ENCODE measurements at regions not wholly inside any gene's neighbourhood (a gene's known extent, or its start where the extent isn't known, plus 50 kb on each side); places are given as distances from the start of the nearest gene placed in this dataset.

DNA sequence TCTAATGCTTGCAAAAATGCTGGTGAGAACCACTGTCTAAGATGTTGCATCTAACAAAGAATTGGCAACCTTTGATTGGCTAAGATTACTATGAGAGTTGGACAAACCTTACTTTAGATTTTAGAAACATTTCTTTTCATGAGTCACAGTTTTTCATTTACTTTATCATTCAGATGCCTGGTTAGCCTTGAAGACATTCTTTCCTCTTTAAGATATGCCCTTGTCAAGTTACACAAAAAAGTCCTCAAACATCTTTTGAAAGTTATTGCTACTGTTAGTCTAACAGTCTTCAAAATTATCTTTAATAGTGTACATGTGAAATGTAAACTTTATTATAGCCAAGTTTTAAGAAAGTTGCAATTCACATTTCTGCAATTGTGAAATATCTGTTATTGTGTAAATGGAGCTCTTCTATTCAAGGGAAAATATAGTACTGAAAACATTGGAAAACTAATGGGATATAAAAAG lies 276.3 kb downstream of the RND3 start:
- H4K20me1 ChIP-seq (ENCODE audit: control insufficient read depth, extremely low read depth, insufficient read depth, low read length): no peaks in the 10 kb centered on the region
- no peaks in the 10 kb centered on the region for H3K79me2 ChIP-seq (ENCODE audit: control insufficient read depth, insufficient read depth, low read length)
- no peak overlapping the region for H3K4me2 ChIP-seq (ENCODE audit: extremely low read depth, insufficient read depth, low read length)
- peak; percentile 84 to 88 for DNase-seq (ENCODE audit: low read depth in 2 of 2)
- no peak overlapping the region for H3K4me3 ChIP-seq (replicated peaks in 1 of 4; ENCODE audit: control extremely low read depth in 1 of 4, insufficient read depth in 1 of 4, low read depth in 3 of 4, low read length in 4 of 4)
- H2AFZ ChIP-seq (ENCODE audit: low read length): no peak overlapping the region
- H3K9ac ChIP-seq (ENCODE audit: insufficient read depth, low read length): no peak overlapping the region
- no peaks in the 10 kb centered on the region for H3K27me3 ChIP-seq (ENCODE audit: control insufficient read depth, insufficient read depth, low read length)
- H3K4me1 ChIP-seq (ENCODE audit: control insufficient read depth, extremely low read depth, insufficient read depth, low read length): peaks cover 6% of the 10 kb centered on the region
- no peaks in the 10 kb centered on the region for H3K36me3 ChIP-seq (ENCODE audit: control insufficient read depth, insufficient read depth, low read length)
- no peak overlapping the region for H3K27ac ChIP-seq (ENCODE audit: insufficient read depth, low read length)
- no peak for TF ChIP-seq EZH2 (IDR thresholded peaks at IDR 0.05; ENCODE audit: low read length, missing control alignments)
- TF ChIP-seq, protein P1, sequence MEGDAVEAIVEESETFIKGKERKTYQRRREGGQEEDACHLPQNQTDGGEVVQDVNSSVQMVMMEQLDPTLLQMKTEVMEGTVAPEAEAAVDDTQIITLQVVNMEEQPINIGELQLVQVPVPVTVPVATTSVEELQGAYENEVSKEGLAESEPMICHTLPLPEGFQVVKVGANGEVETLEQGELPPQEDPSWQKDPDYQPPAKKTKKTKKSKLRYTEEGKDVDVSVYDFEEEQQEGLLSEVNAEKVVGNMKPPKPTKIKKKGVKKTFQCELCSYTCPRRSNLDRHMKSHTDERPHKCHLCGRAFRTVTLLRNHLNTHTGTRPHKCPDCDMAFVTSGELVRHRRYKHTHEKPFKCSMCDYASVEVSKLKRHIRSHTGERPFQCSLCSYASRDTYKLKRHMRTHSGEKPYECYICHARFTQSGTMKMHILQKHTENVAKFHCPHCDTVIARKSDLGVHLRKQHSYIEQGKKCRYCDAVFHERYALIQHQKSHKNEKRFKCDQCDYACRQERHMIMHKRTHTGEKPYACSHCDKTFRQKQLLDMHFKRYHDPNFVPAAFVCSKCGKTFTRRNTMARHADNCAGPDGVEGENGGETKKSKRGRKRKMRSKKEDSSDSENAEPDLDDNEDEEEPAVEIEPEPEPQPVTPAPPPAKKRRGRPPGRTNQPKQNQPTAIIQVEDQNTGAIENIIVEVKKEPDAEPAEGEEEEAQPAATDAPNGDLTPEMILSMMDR (conservative IDR thresholded peaks at IDR 0.05 in 1 of 2, IDR thresholded peaks at IDR 0.05 in 1 of 2; ENCODE audit: low read depth in 1 of 2, low read length in 2 of 2): no peak
- H3K9me3 ChIP-seq (ENCODE audit: control insufficient read depth, insufficient read depth, low read depth, low read length): no peaks in the 10 kb centered on the region

DNA sequence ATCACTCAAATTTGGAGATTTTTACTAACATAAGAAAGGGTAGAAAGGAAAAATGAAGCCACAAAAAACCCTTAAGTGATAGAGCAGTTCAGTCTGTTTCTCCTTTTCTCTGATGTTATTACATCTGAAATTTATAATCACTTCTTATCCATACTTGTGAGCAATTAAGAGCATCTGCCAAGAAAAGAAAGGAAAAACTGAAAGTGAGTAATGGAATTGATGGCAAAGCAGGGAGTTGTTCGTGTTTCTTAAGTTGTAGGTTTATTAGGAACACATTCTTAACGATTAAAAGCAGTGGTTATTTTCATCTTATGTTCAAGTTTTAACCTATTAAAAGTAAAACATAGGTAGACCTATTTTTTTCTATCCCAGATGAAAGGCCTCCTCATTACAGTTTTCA lies 277.7 kb downstream of the RND3 start:
- Histone ChIP-seq H3K27me3 (ENCODE audit: control insufficient read depth, insufficient read depth, low read length) (no peaks in the 10 kb centered on the region), H3K27ac (ENCODE audit: insufficient read depth, low read length) (no peak overlapping the region), H3K36me3 (ENCODE audit: control insufficient read depth, insufficient read depth, low read length) (no peaks in the 10 kb centered on the region), H3K4me2 (ENCODE audit: extremely low read depth, insufficient read depth, low read length) (no peak overlapping the region), H3K9ac (ENCODE audit: insufficient read depth, low read length) (no peak overlapping the region), H3K9me3 (ENCODE audit: control insufficient read depth, insufficient read depth, low read depth, low read length) (no peaks in the 10 kb centered on the region), H4K20me1 (ENCODE audit: control insufficient read depth, extremely low read depth, insufficient read depth, low read length) (no peaks in the 10 kb centered on the region), H3K4me1 (ENCODE audit: control insufficient read depth, extremely low read depth, insufficient read depth, low read length) (peaks cover 6% of the 10 kb centered on the region), H2AFZ (ENCODE audit: low read length) (no peak overlapping the region), H3K79me2 (ENCODE audit: control insufficient read depth, insufficient read depth, low read length) (no peaks in the 10 kb centered on the region), H3K4me3 (replicated peaks in 1 of 4; ENCODE audit: control extremely low read depth in 1 of 4, insufficient read depth in 1 of 4, low read depth in 3 of 4, low read length in 4 of 4) (no peak overlapping the region)
- TF ChIP-seq, protein P1 (conservative IDR thresholded peaks at IDR 0.05 in 1 of 2, IDR thresholded peaks at IDR 0.05 in 1 of 2; ENCODE audit: low read depth in 1 of 2, low read length in 2 of 2): no peak
- no peak for TF ChIP-seq EZH2 (IDR thresholded peaks at IDR 0.05; ENCODE audit: low read length, missing control alignments)
- DNase-seq (ENCODE audit: low read depth in 2 of 2): no peak

DNA sequence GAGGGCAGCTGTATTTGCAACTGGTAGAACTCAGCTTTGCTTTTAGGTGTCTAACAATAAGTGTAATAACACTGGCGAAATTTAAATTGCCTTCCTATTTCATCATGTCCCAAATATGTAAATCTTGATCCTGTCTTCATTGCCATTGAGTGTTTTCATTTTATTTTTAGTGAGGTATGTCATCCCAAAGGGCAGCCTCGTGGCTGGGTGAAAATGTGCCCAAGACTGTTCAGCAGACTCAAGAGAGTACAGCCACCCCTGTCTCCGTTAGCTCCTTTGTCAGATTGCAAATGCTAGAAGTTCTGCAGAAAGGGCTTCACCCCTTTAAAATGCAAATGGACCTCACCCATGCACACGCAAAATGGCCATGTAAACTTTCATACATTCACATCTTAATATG lies 278.8 kb downstream of the RND3 start:
- H3K27ac ChIP-seq (ENCODE audit: insufficient read depth, low read length): no peak overlapping the region
- H3K9ac ChIP-seq (ENCODE audit: insufficient read depth, low read length): no peak overlapping the region
- TF ChIP-seq, protein P1 (conservative IDR thresholded peaks at IDR 0.05 in 1 of 2, IDR thresholded peaks at IDR 0.05 in 1 of 2; ENCODE audit: low read depth in 1 of 2, low read length in 2 of 2): no peak
- no peak for TF ChIP-seq EZH2 (IDR thresholded peaks at IDR 0.05; ENCODE audit: low read length, missing control alignments)
- no peaks in the 10 kb centered on the region for H3K27me3 ChIP-seq (ENCODE audit: control insufficient read depth, insufficient read depth, low read length)
- H3K36me3 ChIP-seq (ENCODE audit: control insufficient read depth, insufficient read depth, low read length): no peaks in the 10 kb centered on the region
- H3K4me3 ChIP-seq (replicated peaks in 1 of 4; ENCODE audit: control extremely low read depth in 1 of 4, insufficient read depth in 1 of 4, low read depth in 3 of 4, low read length in 4 of 4): no peak overlapping the region
- no peak overlapping the region for H2AFZ ChIP-seq (ENCODE audit: low read length)
- H3K79me2 ChIP-seq (ENCODE audit: control insufficient read depth, insufficient read depth, low read length): no peaks in the 10 kb centered on the region
- H3K4me2 ChIP-seq (ENCODE audit: extremely low read depth, insufficient read depth, low read length): no peak overlapping the region
- peaks cover 6% of the 10 kb centered on the region for H3K4me1 ChIP-seq (ENCODE audit: control insufficient read depth, extremely low read depth, insufficient read depth, low read length)
- H3K9me3 ChIP-seq (ENCODE audit: control insufficient read depth, insufficient read depth, low read depth, low read length): no peaks in the 10 kb centered on the region
- DNase-seq (ENCODE audit: low read depth in 2 of 2): peak in 1 of 2 donors; percentile 11
- H4K20me1 ChIP-seq (ENCODE audit: control insufficient read depth, extremely low read depth, insufficient read depth, low read length): no peaks in the 10 kb centered on the region

All from fibroblast of lung (primary cell).